ENCODE measurements at regions not wholly inside any gene's neighbourhood (a gene's known extent, or its start where the extent isn't known, plus 50 kb on each side); places are given as distances from the start of the nearest gene placed in this dataset.

GRCh38 chr9:38164659-38165221, 95.7 kb upstream of the SHB start:
- DNase-seq (ENCODE audit: low spot score) (no peak), FAIRE-seq (no peak)

GRCh38 chr9:38163518-38163917, 94.5 kb upstream of the SHB start:
- no peak for DNase-seq (ENCODE audit: low spot score)
- FAIRE-seq: no peak

GRCh38 chr9:38162332-38163211, 93.5 kb upstream of the SHB start:
- DNase-seq (ENCODE audit: low spot score): no peak
- FAIRE-seq: no peak

GRCh38 chr9:38160613-38161215, 91.7 kb upstream of the SHB start:
- no peak for FAIRE-seq

GRCh38 chr9:38159599-38159998, 90.6 kb upstream of the SHB start:
- FAIRE-seq (no peak), DNase-seq (ENCODE audit: low spot score) (no peak)

More at GRCh38 chr9:38160613-38161215, 91.7 kb upstream of the SHB start:
- no peak for DNase-seq (ENCODE audit: low spot score)

- DNase-seq (ENCODE audit: low spot score) (no peak), FAIRE-seq (no peak)
Observed at GRCh38 chr9:38158628-38159027, 89.6 kb upstream of the SHB start.

- FAIRE-seq: no peak
Observed at GRCh38 chr9:38157711-38158110, 88.7 kb upstream of the SHB start.

GRCh38 chr9:38154501-38155421, 85.7 kb upstream of the SHB start:
- FAIRE-seq: peak; percentile 63
- DNase-seq (ENCODE audit: low spot score): peak; percentile 56

More at GRCh38 chr9:38157711-38158110, 88.7 kb upstream of the SHB start:
- no peak for DNase-seq (ENCODE audit: low spot score)

GRCh38 chr9:38153910-38154291, 84.9 kb upstream of the SHB start:
- DNase-seq (ENCODE audit: low spot score) (no peak), FAIRE-seq (no peak)

- FAIRE-seq: no peak
- DNase-seq (ENCODE audit: low spot score): no peak
Observed at GRCh38 chr9:38153152-38153909, 84.3 kb upstream of the SHB start.

GRCh38 chr9:38149647-38150046, 80.6 kb upstream of the SHB start:
- FAIRE-seq (no peak), DNase-seq (ENCODE audit: low spot score) (no peak)

- DNase-seq (ENCODE audit: low spot score): no peak
- FAIRE-seq: no peak
Observed at GRCh38 chr9:38146844-38147243, 77.8 kb upstream of the SHB start.

GRCh38 chr9:38145526-38146053, 76.6 kb upstream of the SHB start:
- no peak for DNase-seq (ENCODE audit: low spot score)
- FAIRE-seq: no peak

GRCh38 chr9:38144421-38144820, 75.4 kb upstream of the SHB start:
- DNase-seq (ENCODE audit: low spot score): peak; percentile 83
- FAIRE-seq: peak; percentile 95

GRCh38 chr9:38141746-38142591, 72.9 kb upstream of the SHB start:
- FAIRE-seq (peak; percentile 98), DNase-seq (ENCODE audit: low spot score) (peak; percentile 95)

GRCh38 chr9:38138276-38138675, 69.2 kb upstream of the SHB start:
- DNase-seq (ENCODE audit: low spot score) (no peak), FAIRE-seq (no peak)

- FAIRE-seq (no peak), DNase-seq (ENCODE audit: low spot score) (no peak)
Observed at GRCh38 chr9:38137342-38137741, 68.3 kb upstream of the SHB start.

- FAIRE-seq (no peak), DNase-seq (ENCODE audit: low spot score) (no peak)
Observed at GRCh38 chr9:38136386-38136785, 67.4 kb upstream of the SHB start.

- DNase-seq (ENCODE audit: low spot score): no peak
- no peak for FAIRE-seq
Observed at GRCh38 chr9:38134611-38135237, 65.7 kb upstream of the SHB start.
